ELF-1 (cell line): ENCODE measurements at regions not wholly inside any gene's neighbourhood (a gene's known extent, or its start where the extent isn't known, plus 50 kb on each side); places are given as distances from the start of the nearest gene placed in this dataset.

Source experiments
- DNase-seq: peaks from one replicate; pipeline ENCODE4 v3.0.0-alpha.2; 2016; ENCODE audit warnings: low read depth, low spot score

DNA sequence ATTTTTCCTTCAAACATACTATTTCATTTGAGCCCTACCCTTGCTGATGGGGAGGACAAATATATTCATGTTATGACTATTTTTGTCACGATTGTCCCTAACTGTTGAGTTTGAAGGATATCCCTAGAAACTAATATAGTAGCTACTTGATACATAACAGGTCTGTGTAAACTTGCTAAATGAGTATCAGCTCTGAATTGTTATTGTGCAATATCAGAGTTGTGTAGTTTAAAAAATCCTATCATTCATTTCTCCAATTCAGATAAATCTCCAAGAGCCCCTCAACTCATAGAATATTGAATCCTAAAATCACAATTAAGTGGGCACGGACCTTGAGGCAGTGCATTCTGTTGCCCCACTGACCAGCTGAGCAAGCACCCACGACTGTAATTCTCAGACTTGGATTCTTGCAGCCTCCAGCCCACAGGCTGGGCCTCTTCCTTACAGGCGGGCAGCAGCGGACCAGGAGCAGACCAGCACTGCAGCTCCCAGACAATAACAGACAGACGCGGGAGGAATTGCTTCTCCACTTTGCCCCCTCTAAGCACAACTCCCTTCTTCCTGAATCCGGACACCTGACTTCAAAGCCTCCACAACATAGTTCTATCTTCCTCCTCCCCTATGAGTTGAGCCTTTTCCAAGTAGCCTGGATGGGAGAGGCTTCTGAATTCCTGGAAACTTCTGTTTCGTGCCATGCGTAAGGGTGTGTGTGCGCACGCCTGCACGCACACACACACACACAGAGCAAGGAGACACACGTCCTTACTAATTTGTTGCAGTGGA is 337.6 kb upstream of the ARGLU1 start:
- DNase-seq: peak; percentile 42

DNA sequence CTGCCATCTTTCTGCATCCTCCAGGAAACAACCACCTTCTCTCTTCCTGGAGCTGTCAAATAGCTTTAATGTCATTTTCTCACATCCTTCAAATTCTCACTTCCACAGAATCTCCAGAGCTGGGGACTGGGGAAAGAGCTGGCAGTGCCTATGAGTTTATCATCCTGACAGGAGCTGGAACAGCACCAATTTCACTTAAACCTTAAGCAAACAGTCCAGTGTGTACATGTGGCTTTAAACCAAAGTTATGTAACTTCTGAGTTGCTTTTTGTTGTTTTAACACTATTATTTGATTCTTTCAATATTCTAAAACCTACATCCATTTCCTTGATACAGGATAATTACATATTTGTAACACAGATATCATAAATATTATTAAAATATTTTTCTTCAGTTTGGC is 331.5 kb upstream of the ARGLU1 start:
- no peak for DNase-seq

DNA sequence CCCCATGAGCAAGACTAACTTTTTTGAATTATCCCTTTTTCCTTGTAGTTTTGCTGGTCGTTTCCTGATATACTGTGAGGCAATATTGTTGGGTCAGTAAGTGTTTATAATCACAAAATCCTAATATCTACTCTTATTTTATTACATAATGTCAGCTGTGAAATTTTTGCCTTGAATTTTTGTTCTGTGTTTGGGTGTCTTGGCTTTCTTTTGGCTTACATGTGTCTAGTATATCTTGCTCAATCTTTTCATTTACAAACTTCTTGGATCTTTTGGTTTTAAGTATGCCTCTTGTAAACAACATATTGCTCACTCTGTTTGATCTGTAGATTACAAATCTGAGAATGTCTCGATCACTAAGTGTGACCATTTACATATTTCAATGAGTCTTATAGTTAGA is 330.3 kb upstream of the ARGLU1 start:
- no peak for DNase-seq

DNA sequence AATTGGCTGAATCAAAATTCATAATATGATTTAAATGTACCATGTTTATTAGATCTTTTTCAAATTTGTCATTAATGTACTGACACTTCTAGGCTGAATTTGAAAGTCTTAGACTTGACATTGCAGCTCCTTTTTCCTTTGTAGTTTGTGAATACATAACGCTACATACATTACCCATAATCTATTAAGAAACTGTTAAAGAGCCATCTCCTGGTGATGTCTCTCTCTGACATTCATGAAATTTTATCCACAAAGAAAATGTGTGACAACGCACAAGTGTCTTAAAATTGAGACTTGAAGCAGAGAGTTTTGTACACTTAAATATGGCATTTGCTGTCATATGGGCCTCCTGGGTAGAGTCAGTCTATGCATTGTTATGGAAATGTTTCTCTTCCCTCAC is 320.2 kb upstream of the ARGLU1 start:
- no peak for DNase-seq

- DNase-seq: no peak
These were observed 319.7 kb upstream of the ARGLU1 start for GRCh38 chr13:106887686-106888085.

- no peak for DNase-seq
These were observed 316.0 kb upstream of the ARGLU1 start for GRCh38 chr13:106883976-106884375.

GRCh38 chr13:106882246-106882645 is 314.3 kb upstream of the ARGLU1 start:
- peak; percentile 70 for DNase-seq

- DNase-seq: no peak
These were observed 311.9 kb upstream of the ARGLU1 start for GRCh38 chr13:106879806-106880205.

DNA sequence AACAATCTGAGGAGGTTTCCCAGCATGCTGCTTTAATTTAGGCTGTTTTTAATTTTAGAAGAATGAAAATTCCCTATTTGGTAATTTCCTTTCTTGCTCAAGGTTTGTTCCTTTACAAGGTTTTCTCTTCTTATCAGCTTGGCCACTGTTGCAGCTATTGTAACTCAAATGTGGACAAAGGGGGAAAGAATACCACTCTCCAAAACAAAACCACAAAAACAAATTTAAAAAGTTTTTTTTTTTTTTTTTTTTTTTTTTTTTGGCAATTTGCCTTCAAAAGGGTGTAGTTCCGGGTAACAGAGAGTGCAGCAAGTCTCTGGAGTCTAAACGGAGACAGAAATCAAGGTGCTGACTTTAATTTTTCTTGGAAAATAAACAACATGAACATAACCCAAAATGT is 306.4 kb upstream of the ARGLU1 start:
- DNase-seq: no peak

- DNase-seq: no peak
These were observed 305.9 kb upstream of the ARGLU1 start for GRCh38 chr13:106873810-106874209.

DNA sequence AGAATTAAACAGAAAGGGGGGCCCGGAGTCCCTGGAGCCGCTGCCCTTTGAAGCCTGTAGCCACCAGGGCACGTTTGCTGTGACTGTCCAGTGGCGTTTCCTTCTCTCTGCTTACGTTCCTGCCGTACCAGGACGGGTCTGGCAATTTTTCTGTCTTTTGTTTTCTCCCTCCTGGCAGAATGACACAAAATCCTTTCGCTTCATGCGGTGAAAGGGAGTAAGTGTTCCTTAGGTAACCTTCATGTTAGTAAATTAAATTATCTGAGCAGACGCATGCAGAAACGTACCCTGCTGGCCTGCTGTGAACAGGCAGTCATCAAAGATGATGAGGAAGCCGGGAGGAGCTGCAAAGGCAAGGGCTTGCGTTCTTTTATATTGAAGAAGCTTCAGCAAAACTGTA is 299.3 kb upstream of the ARGLU1 start:
- DNase-seq: peak; percentile 17

- DNase-seq: no peak
These were observed 297.9 kb upstream of the ARGLU1 start for GRCh38 chr13:106865716-106866440.

DNA sequence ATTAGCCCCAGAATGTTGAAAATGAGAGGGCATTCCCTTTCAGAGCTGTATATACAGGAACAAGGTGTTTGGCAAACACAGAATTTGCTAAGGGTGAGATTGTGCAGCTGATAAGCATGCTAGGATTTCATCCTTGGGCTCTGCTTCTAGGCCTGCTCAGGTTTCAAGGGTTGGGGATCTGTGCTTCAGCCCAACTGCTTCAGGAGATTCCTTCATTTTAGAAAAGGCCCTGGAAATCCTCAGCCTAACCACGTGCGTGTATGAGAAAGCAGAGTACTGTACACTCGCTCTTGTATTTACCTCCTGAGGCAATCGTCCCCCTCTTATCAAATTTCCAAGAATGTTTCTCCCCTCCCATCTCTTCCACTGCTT is 291.6 kb upstream of the ARGLU1 start:
- peak; percentile 88 for DNase-seq

- DNase-seq: no peak
These were observed 291.1 kb upstream of the ARGLU1 start for GRCh38 chr13:106858903-106859532.

GRCh38 chr13:106852436-106852835 is 284.5 kb upstream of the ARGLU1 start:
- DNase-seq: no peak

DNA sequence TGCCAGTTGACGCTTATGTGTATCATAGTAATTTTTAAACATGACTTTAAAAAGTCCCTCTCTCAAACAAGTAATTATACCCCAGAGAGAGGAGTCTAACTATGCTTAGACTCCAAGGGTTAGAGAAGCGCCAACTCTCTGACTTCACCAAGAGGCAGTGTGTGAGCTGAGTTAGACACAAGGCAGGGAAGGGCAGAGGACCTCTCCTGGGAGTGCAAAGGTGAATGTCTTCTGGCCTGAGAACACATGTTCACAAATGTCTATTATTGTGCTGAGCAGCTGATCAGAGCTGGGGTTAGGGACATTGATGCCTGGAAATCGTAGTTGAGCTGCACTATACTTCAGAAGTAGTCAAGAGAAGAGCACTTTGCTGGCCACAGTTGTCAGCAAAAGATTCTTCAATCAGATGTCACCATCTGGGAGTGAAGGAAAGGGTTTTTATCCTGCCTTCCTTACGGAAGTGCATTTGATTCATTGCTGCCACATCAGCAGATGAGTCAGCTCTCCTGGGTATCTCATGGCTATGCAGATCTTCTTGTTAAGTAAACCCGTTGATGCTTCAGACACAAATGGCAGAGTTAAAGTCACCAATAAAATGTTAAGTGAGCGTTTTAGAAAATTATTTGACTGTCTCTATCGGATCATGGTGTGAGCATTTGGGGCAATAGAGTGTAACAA is 283.2 kb upstream of the ARGLU1 start:
- no peak for DNase-seq

DNA sequence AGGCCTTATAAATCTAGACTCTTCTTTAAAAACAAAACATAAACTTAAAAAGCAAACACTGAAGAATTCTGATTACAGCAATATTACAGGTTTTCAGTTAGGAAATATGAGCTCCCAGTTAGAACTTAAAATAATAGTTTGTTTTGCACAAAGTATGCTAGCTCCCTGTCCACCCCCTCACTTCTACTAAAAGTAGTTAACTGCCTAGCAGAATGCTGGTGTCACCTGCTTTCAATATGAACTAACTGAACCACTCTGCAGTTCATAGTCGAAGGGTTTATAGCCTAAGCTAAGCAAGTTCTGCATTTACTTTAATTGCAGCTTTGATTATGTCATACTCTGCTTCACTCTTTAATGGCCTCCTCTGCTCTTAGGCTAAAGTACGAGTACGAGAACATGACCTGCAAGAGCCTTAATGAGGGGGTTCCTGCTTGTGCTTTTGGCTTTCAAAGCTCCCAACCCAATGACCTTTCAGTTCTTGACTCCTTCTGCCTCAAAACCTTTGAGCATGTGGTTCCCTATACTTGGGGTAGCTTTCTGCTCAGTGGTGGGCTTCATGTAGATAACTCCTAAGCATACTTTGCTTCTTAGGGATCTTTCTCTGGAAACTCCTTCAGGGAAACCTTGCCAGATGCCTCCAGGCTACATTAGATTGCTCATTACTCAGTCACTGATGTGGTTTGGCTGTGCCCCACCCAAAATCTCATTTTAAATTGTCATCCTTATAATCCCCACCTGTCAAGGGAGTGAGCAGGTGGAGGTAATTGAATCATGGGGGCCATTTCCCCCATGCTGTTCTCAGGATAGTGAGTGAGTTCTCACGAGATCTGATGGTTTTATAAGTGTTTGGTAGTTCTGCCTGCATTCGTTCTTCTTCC is 278.9 kb upstream of the ARGLU1 start:
- no peak for DNase-seq

- no peak for DNase-seq
These were observed 268.4 kb upstream of the ARGLU1 start for GRCh38 chr13:106836186-106836802.

- DNase-seq: no peak
These were observed 267.5 kb upstream of the ARGLU1 start for GRCh38 chr13:106835477-106835876.

DNA sequence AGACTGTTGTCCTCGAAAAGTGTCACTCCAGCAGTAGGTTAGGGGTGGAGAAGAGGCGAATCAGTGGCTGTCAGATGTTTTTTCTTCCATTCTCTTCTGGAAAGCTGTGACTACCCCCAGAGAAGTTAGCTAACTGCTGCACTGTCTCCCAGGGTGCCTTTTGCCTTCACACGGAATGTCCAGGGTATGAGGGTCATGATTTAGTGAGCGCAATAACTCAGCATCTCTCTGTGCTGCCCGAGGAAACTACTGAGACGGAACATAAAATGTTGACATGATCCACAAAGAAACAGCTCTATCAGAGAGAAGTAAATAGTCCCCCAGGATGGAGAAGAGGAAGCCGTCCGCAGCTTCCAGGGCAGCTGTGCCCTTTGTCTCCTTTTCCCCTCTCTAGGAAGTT is 254.0 kb upstream of the ARGLU1 start:
- no peak for DNase-seq
